Heart right ventricle (tissue), 16 donors: ENCODE measurements at regions not wholly inside any gene's neighbourhood (a gene's known extent, or its start where the extent isn't known, plus 50 kb on each side); places are given as distances from the start of the nearest gene placed in this dataset.
"Not testable (repeated sequence)": the region's sequence is repeated elsewhere in the genome, so short reads cannot be mapped to it uniquely, and the experiment has no call there.

Experiments used
- ATAC-seq, 8 donors: fragments of 200-7000 bp; cut with Tn5 transposase; one replicate each; pipeline ENCODE4 v1.9.1; 2020; ENCODE audit warnings: mild to moderate bottlenecking in 8 of 8, moderate library complexity in 8 of 8, moderate number of reproducible peaks in 1 of 8
- DNase-seq, 2 donors: peaks; one replicate each; pipeline ENCODE4 v3.0.0-alpha.2; 2020
- H3K27ac ChIP-seq, 10 donors: fragments of 200-600 bp; sonication (generic) in 2 of 10; one replicate each; pipeline versions ENCODE4 v1.5.0 to v1.8.0; 2020 to 2022; ENCODE audit warnings: mild to moderate bottlenecking in 3 of 10
- H3K27me3 ChIP-seq, 7 donors: fragments of 200-600 bp; one replicate each; pipeline ENCODE4 v1.8.0; 2021 to 2022; ENCODE audit warnings: mild to moderate bottlenecking in 2 of 7
- H3K36me3 ChIP-seq, 9 donors: fragments of 200-600 bp; sonication (generic) in 1 of 9; one replicate each; pipeline versions ENCODE4 v1.5.0 to v1.8.0; 2020 to 2022; ENCODE audit warnings: mild to moderate bottlenecking in 2 of 9
- H3K4me1 ChIP-seq, 9 donors: fragments of 200-600 bp; sonication (generic) in 1 of 9; one replicate each; pipeline versions ENCODE4 v1.5.0 to v1.8.0; 2020 to 2022; ENCODE audit warnings: mild to moderate bottlenecking in 4 of 9
- H3K4me3 ChIP-seq, 10 donors: fragments of 200-600 bp; sonication (generic) in 2 of 10; one replicate each; pipeline versions ENCODE4 v1.5.0 to v1.8.0; 2020 to 2022; ENCODE audit warnings: mild to moderate bottlenecking in 7 of 10, moderate library complexity in 2 of 10
- H3K9me3 ChIP-seq, 11 donors: fragments of 200-600 bp in 10 of 11; sonication (generic) in 2 of 11; one replicate each; pipeline versions ENCODE4 v1.5.0 to v1.8.0; 2013 to 2022; ENCODE audit warnings: mild to moderate bottlenecking in 2 of 11, control low read depth in 1 of 11, moderate library complexity in 1 of 11
- CTCF ChIP-seq, 9 donors: fragments of 200-600 bp; sonication (generic) in 2 of 9; IDR thresholded peaks; one replicate each; pipeline versions ENCODE4 v1.5.0 to v1.8.0; 2021 to 2022; ENCODE audit warnings: antibody characterized with exemption in 9 of 9, mild to moderate bottlenecking in 5 of 9, moderate library complexity in 1 of 9
- WGBS, 2 donors: extraction: QIAGEN DNeasy Blood & Tissue Kit; methylation state at CpG; one replicate each; pipeline ENCODE4 v1.1.7; 2013; ENCODE audit warnings: inconsistent platforms in 1 of 2; 5-methylcytosine and 5-hydroxymethylcytosine counted together
- intact Hi-C, 10 donors: fragments of 100-400 bp; cut with DNase I; formaldehyde crosslinking; loops; one replicate each; pipeline versions ENCODE4 v1.11.1 to v1.14.2; 2022
- donor health status: Arrhythmogenic right ventricular cardiomyopathy.
- donor health status: ischemic (EF 13 %, LVEDD 7.1; RV severe dilation, severe dysfunction).
- donor health status: healthy with polysubstance abuse.
- donor health status: DM: no; HTN: yes; CAD: no.
- donor health status: DM: no; HTN: no; CAD: no.
- donor health status: ischemic (EF 25% LVEDD 6.9; RV normal size, moderate dysfunction).
- donor health status: ischemic (EF 25% LVEDD 5.7; RV mildly dilated, moderate dysfunction).
- donor health status: healthy.
- donor health status: DM: yes; HTN: yes; CAD: no.
- donor health status: Ischemic cardiomyopathy.
- donor health status: ischemic (EF 35%, LVEDD 5.7; RV mildly dilated, moderate dysfunction).
- donor health status: nonischemic (EF 11% LVEDD 7.7; RV severe dilation, severe dysfunction).
- donor health status: DM: yes; HTN: yes; CAD: no.
- donor health status: PGD.
- donor health status: ischemic (EF 29% LVEDD 5.4; RV normal size, mild dysfunction).
- donor health status: nonischemic (EF 23%, LVEDD 6.1; RV moderate dilation, normal function).

DNA sequence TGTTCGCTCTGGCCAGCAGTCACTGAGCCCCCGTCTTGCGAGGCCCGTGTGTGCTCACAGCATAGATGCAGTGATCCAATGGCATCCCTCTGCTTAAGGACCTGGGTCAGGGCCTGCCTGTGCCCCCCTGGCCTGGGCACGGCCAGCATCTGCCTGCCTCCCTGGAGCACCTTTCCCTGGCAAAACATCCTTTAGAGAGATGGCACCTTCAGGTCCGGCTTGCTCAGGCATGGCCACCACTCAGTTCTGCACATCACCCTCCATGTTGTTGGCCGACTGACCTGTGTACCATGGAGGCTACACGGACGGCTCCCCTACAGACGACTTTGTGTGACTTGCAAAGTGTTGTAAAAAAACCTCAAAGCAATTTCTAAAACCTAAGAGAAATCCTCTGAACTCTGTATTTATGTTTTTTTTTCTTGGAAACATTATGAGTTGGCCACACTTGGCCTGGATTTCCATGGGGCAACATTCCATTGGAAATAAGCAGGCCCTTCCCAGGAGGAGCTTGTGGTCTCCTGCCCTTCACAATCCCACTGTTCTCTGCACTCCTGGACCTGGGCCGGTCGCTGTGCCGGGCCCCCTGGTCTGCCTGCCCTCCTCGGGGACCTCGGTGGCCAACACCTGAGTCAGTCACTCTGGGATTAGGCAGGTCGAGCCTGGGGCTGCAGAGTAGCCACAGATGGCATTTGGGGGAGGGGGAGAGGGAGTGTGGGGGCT is 592.4 kb downstream of the TBC1D22A start:
- TF ChIP-seq CTCF (IDR thresholded peaks at IDR 0.05), result no peak
- WGBS, 2 donors, result 83 to 86% methylated on average over 16 of the region's 16 CpGs
- DNase-seq, result no peak

DNA sequence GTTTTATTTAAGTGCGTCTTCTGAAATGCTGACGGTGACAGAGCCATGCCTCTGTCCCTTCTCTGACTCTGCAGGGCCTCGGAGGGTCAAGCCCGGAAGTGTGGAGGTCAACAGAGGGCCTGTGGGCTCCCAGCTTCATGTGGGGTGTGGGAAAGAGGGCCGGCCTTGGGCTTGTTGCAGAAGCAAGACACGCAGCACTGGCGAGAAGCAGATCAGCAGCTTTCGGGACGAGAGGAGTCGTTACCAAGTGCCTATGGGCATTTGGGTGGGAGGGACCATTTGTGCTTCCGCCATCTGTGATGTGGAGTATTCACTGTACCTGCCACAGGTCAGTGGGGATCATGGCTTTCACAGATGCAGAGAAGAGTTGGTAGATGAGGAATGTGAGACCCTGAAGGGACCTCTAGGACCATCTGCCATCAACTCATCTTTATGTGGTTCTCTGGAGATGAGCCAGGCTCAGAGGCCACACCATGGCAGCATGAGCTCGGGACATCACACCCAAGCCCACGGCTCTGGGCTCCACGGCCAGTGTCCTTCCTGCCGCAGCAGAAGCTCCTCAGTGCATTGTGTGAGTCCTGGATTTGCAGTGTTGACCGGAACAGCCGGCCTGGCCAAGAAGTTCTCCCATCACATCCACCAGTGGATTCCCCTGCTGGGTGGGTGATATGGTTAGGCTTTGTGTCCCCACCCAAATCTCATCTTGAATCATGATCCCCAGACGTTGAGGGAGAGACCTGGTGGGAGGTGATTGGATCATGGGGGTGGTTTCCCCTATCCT is 590.7 kb downstream of the TBC1D22A start:
- ATAC-seq (no peak), DNase-seq (no peak)
- peaks cover 0 to 12% (median 0%) of the 10 kb centered on the region in 11 donors for H3K9me3 ChIP-seq
- WGBS, 2 donors, result 78 to 80% methylated on average over 18 of the region's 18 CpGs
- no peaks in the 10 kb centered on the region for H3K36me3 ChIP-seq
- H3K27me3 ChIP-seq, result peaks cover 0 to 29% (median 4%) of the 10 kb centered on the region in 7 donors
- no peak overlapping the region for H3K4me3 ChIP-seq
- intact Hi-C loops, result no loop called here
- TF ChIP-seq CTCF (IDR thresholded peaks at IDR 0.05), result no peak
- H3K27ac ChIP-seq, result no peak overlapping the region
- H3K4me1 ChIP-seq, result no peaks in the 10 kb centered on the region

More for the DNA sequence above, 592.4 kb downstream of the TBC1D22A start:
- ATAC-seq, result no peak
- no peak overlapping the region for H3K4me3 ChIP-seq
- H3K36me3 ChIP-seq, result no peaks in the 10 kb centered on the region
- intact Hi-C loops, result no loop called here
- H3K27ac ChIP-seq, result no peak overlapping the region
- H3K9me3 ChIP-seq, result peaks cover 0 to 8% (median 0%) of the 10 kb centered on the region in 11 donors
- peaks cover 0 to 29% (median 4%) of the 10 kb centered on the region in 7 donors for H3K27me3 ChIP-seq
- H3K4me1 ChIP-seq, result no peaks in the 10 kb centered on the region

- ATAC-seq (no peak), DNase-seq (no peak)
- intact Hi-C loops, result no loop called here
- peaks cover 0 to 13% (median 0%) of the 10 kb centered on the region in 11 donors for H3K9me3 ChIP-seq
- H3K4me1 ChIP-seq, result no peaks in the 10 kb centered on the region
- H3K36me3 ChIP-seq, result no peaks in the 10 kb centered on the region
- 77 to 86% methylated on average over 11 of the region's 11 CpGs for WGBS, 2 donors
- TF ChIP-seq CTCF (IDR thresholded peaks at IDR 0.05), result no peak
- H3K27me3 ChIP-seq, result peaks cover 0 to 25% (median 0%) of the 10 kb centered on the region in 7 donors
- H3K27ac ChIP-seq, result no peak overlapping the region
- H3K4me3 ChIP-seq, result no peak overlapping the region
Measured at GRCh38 chr22:47351836-47352579, 589.6 kb downstream of the TBC1D22A start.

- H3K36me3 ChIP-seq, H3K4me1 ChIP-seq, H3K27ac ChIP-seq, intact Hi-C loops, H3K4me3 ChIP-seq, ATAC-seq, DNase-seq: not testable (repeated sequence)
- Histone ChIP-seq H3K27me3 (peaks cover 0 to 23% (median 19%) of the 10 kb centered on the region in 7 donors), H3K9me3 (peaks cover 0 to 15% (median 0%) of the 10 kb centered on the region in 11 donors)
- WGBS, 2 donors, result 88 to 100% methylated on average over 1 of the region's 1 CpG
Measured at GRCh38 chr22:47346287-47346686, 583.8 kb downstream of the TBC1D22A start.
